GM10266 (cell line): ENCODE measurements at regions not wholly inside any gene's neighbourhood (a gene's known extent, or its start where the extent isn't known, plus 50 kb on each side); places are given as distances from the start of the nearest gene placed in this dataset.

Experiments used
- DNase-seq: peaks from one replicate; pipeline ENCODE4 v3.0.0; 2012; ENCODE audit errors: extremely low spot score
- TF ChIP-seq, protein P1 (sequence below): IDR thresholded peaks from 2 replicates; pipeline ENCODE4 v1.5.1; 2012; ENCODE audit warnings: mild to moderate bottlenecking, low read depth; ENCODE audit not compliant: control insufficient read depth, insufficient read depth; ENCODE audit errors: missing control alignments

GRCh38 chr21:39087238-39088030, 95.8 kb downstream of the PSMG1 start:
- DNase-seq, result no peak
- TF ChIP-seq, protein P1, sequence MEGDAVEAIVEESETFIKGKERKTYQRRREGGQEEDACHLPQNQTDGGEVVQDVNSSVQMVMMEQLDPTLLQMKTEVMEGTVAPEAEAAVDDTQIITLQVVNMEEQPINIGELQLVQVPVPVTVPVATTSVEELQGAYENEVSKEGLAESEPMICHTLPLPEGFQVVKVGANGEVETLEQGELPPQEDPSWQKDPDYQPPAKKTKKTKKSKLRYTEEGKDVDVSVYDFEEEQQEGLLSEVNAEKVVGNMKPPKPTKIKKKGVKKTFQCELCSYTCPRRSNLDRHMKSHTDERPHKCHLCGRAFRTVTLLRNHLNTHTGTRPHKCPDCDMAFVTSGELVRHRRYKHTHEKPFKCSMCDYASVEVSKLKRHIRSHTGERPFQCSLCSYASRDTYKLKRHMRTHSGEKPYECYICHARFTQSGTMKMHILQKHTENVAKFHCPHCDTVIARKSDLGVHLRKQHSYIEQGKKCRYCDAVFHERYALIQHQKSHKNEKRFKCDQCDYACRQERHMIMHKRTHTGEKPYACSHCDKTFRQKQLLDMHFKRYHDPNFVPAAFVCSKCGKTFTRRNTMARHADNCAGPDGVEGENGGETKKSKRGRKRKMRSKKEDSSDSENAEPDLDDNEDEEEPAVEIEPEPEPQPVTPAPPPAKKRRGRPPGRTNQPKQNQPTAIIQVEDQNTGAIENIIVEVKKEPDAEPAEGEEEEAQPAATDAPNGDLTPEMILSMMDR, result no peak

GRCh38 chr21:39086547-39086946, 96.7 kb downstream of the PSMG1 start:
- no peak for DNase-seq
- TF ChIP-seq, protein P1, result no peak

DNA sequence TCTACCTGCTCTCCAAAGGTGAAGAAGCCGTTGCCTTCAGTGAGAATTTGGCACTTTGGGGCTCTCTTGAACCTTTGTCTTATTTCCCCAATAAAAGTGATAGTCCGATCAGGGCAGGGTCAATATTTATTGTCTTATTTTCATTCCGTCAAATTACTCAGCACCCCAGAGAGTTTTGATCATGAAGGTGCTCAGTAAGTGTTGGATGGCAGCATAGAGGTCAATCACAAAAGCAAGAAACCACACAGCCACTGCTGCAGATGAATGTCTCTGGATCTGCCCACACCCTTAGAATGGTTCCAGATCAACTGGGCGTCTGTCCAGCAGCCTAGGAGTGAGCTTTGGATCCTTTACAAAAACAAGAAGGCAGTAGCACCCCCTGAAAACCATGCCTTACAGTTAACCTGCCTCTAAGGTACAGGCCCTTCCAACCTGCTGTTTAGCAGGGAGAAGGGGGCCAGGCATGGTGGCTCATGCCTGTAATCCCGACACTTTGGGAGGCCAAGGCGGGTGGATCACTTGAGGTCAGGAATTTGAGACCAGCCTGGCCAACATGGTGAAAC, 97.3 kb downstream of the PSMG1 start:
- DNase-seq, result no peak
- TF ChIP-seq, protein P1, result no peak

GRCh38 chr21:39084979-39085729, 98.1 kb downstream of the PSMG1 start:
- DNase-seq, result no peak
- TF ChIP-seq, protein P1, result no peak

DNA sequence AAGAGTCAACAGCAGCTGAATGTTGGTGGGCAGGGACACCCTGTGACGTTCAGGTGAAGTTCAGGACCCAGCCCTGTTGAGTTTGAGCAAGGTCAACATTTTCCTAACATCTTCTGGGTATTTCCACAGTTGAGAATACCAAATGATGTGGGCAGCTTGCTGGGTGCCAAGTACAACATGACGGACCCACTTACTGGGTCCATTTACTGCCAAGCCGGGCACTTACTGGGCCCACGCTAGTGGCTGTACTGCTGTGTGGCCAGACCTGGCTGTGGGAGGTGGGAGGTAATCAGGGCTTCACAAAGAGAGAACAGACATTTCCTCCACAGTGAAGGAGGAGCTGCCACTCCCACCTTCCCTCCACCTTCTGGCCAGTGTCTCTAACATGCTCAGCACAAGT, 99.2 kb downstream of the PSMG1 start:
- TF ChIP-seq, protein P1, result no peak
- DNase-seq, result no peak

- TF ChIP-seq, protein P1, result no peak
- DNase-seq, result no peak
Measured at GRCh38 chr21:39083377-39084008, 99.8 kb downstream of the PSMG1 start.
